KOPT-K1 (cell line): ENCODE measurements at regions not wholly inside any gene's neighbourhood (a gene's known extent, or its start where the extent isn't known, plus 50 kb on each side); places are given as distances from the start of the nearest gene placed in this dataset.

Experiments used
- H3K27ac ChIP-seq: fragments of 200-600 bp; sonication (generic); 2 replicates; pipeline ENCODE4 v1.5.1; 2016; ENCODE audit warnings: antibody characterized with exemption, mild to moderate bottlenecking, low read depth, low read length; ENCODE audit not compliant: poor library complexity, severe bottlenecking
- H3K36me3 ChIP-seq: fragments of 200-600 bp; sonication (generic); 2 replicates; pipeline ENCODE4 v1.5.1; 2017; ENCODE audit warnings: antibody characterized with exemption, mild to moderate bottlenecking, low read length, moderate library complexity; ENCODE audit not compliant: insufficient read depth
- H3K9me3 ChIP-seq: fragments of 200-600 bp; sonication (generic); 2 replicates; pipeline ENCODE4 v1.5.1; 2017; ENCODE audit warnings: antibody characterized with exemption, low read length, mild to moderate bottlenecking; ENCODE audit not compliant: insufficient read depth, poor library complexity, severe bottlenecking

DNA sequence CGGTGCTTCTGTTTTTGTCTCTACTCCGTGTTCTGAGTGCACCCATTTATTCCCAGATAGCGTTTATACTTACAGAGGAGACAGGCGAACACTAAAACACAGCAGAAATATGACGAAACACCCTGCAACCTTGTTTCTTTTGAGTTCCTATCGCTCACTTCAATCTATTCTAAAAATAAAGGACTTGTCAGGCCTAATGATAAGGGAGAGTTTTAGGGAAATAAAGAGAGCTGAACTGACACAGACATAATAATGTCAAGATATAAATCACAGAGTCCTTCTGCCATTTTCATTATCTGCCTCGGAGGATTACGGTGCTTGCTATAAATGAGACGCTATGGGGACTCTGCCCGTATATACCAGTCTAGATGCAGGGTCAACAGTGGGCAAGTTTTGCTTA, 659.7 kb upstream of the SALL3 start:
- Histone ChIP-seq H3K36me3 (no peaks in the 10 kb centered on the region), H3K9me3 (no peaks in the 10 kb centered on the region), H3K27ac (no peak overlapping the region)

DNA sequence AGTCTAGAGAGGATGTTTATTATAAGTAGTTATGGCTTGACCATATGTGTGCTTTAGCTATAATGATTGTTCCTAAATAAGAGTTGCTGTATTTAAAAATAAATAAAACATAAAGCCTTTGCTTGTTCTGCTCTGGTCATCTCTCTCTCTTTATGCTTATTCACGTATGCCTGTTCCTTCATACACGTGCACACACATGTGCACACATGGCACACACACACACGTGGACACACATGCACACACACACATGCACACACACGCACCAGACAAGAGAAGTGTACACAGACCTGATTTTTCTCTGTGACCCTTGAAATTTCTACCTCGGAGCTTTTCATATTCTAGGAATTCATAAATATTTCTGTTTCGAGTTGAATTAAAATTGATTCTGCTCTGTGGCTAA, 658.2 kb upstream of the SALL3 start:
- H3K36me3 ChIP-seq = no peaks in the 10 kb centered on the region
- H3K9me3 ChIP-seq = no peaks in the 10 kb centered on the region
- no peak overlapping the region for H3K27ac ChIP-seq

DNA sequence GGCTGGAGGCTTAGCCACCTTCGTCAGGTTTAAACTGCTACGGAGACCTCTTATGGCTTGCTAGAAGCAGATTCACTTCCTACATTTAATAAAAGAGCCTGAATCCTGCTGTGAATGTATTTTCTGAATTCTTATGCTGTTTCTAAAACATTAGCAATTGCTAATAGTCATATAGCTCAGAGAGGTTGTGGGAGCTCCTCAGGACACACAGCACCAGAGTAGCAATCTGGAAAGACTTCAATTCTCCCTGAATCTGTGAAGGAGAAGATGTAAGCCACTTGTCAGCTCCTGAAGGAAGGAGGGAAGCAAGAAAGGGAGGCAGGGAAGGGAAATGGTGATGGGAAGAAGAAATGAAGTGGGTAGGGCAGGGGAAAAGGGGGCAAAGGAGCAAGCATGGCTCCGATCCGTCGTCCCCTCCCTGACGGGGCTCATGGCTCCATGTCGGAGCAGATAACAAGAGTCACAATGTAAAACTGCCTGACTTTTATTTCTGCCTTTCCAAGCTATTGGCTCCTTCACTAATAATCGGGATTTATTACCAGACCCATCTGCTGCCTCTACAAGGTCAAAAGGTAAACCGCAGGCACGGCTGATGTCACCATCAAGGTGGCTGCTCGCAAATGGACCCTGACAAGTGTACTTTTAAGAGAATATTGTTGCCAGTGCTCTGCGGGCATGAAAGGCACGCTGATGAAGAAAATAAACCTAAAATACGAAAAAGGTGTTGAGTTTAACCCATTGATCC, 656.0 kb upstream of the SALL3 start:
- no peaks in the 10 kb centered on the region for H3K36me3 ChIP-seq
- no peaks in the 10 kb centered on the region for H3K9me3 ChIP-seq
- H3K27ac ChIP-seq = no peak overlapping the region

DNA sequence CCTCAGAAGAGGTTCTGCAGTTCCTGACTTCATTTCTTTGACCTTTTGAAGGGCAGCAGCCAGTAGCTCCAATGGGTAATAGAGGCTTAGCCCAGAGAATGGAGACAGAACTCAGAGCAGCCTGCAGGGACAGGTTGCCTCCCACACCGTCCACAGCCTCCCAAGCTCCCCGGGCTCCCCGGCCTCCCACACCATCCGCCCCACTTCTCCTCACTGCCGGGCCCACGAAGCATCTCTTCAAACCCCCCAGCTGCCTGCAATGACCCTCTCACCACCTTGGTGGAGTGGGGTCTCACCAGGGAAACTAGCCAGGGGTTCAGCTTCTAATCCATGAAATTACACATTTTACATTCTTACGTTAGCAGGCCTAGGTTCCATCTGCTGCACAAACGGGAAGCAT, 652.0 kb upstream of the SALL3 start:
- H3K27ac ChIP-seq = no peak overlapping the region
- no peaks in the 10 kb centered on the region for H3K36me3 ChIP-seq
- H3K9me3 ChIP-seq = no peaks in the 10 kb centered on the region

DNA sequence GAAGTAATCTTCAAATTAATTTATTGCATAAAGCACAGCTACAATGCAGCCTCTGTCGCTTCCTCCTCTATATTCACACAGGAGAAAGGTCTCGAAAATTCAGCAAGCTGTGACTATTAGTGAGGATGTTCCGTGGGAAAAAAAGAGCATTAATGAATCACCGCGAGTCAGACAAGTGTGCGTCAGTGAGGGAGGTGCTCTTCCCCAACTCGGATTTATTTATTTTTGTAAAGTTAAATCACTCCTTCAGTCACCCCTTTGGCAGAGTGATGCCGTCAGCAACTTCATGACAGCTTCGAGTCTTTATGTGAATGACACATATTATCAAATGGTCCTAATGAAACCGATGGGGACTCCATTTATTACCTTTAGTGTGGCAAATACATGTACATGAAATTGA, 648.9 kb upstream of the SALL3 start:
- Histone ChIP-seq H3K27ac (no peak overlapping the region), H3K9me3 (no peaks in the 10 kb centered on the region), H3K36me3 (no peaks in the 10 kb centered on the region)

DNA sequence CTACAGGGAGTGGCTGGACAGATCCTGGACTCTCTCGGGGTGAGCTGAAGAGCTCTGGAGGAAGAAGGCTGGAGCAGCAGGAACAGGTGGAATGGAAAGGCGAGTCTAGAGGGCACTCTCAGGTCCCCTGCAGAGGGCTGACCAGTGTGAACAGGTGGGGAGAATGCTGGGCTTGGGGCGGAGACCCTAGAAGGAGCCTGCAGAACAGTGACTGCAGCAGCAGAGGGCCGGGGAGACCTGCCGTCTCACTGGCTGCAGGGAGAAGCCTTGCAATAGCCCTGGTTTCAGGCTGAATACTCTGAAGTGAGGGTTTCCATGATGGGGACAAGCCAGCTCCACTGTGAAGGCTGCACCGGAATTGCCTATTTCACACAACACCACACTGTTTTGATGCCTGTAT, 626.7 kb upstream of the SALL3 start:
- Histone ChIP-seq H3K36me3 (no peaks in the 10 kb centered on the region), H3K9me3 (no peaks in the 10 kb centered on the region)

DNA sequence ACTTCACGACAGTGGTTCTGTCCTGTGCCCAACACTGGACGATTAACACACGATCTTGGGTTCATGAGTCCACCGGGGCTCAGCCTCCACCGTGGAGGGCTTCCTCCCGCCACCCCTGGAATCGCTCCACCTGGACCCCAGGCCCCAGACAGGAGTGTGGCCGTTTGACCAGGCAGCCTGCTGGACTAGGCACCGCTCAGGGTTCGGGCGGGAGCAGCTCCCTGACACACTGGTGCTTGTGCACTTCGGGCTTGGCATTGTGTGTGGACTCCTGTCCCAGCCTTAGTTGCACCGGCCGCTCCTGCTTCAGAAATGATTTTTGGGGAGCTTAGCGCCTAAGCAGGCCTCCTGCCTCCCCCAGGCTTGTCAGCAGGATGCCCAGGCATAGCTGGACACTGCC, 617.4 kb upstream of the SALL3 start:
- Histone ChIP-seq H3K36me3 (no peaks in the 10 kb centered on the region), H3K9me3 (no peaks in the 10 kb centered on the region), H3K27ac (no peak overlapping the region)

More for the DNA sequence above, 626.7 kb upstream of the SALL3 start:
- no peak overlapping the region for H3K27ac ChIP-seq

DNA sequence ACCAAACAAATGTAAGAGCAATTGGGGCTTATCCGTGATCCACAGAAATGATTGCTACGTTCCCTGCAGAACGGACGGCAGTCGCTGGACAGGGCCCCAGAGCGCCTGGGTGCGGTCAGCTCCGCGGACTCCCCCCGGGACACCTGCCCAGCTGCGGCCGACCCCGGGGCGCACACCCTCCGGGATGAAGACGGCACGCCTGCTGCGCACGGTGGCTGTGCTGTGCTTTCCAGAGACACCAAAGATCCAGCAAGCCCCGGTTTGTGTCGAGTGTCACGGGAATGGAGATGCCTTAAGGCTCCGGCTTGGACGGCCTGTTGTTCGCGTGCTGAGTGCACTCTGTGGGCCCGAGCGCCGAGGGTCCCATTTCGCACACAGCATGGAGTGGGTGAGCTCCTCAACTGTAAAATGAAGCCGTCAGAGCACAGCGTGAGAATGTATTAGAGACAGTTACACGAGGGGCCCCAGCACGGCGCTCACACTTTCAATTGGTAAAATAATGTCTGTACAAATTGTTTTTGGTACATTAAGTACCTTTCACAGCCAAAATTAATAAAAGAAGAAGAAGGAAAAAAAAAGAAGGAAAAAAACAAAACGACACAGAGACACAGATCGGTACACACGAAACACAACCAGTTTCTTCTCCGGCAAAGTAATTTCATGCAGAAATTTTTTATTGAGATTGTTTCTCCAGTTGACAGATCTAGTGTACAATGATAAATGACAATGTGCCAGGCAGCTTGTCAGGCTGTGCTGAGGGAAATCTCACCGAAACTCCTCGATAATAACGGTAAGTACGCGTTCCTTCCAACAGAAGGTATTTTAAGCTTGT, 615.8 kb upstream of the SALL3 start:
- Histone ChIP-seq H3K9me3 (no peaks in the 10 kb centered on the region), H3K36me3 (no peaks in the 10 kb centered on the region), H3K27ac (no peak overlapping the region)

DNA sequence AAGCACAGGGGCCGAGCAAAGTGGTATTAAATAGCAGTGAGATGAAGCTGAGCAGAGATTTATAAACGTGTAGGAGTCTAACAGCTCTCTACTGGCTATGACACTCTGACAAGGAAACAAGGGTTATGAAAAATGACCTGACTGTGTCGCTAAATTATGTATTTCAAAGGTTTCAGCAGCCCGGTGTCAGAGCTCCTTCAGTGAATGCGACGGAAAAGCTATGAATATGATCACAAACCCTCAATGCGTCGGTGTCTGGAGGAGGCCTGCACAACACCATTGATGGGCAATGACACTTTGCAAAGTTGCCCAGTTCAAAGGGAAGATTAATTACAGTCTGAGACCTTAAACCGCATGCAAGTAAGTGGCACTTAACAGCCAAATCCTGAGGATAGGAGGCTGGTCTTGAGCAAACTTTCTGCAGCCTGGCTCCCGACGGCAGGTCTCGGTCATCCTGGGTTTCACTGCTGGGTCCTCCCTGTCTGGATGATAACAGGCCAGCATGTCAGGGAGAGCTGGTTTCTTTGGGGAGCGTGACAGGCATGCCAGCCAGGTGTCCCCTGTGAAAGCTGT, 615.1 kb upstream of the SALL3 start:
- Histone ChIP-seq H3K36me3 (no peaks in the 10 kb centered on the region), H3K9me3 (peaks cover 4% of the 10 kb centered on the region), H3K27ac (no peak overlapping the region)

DNA sequence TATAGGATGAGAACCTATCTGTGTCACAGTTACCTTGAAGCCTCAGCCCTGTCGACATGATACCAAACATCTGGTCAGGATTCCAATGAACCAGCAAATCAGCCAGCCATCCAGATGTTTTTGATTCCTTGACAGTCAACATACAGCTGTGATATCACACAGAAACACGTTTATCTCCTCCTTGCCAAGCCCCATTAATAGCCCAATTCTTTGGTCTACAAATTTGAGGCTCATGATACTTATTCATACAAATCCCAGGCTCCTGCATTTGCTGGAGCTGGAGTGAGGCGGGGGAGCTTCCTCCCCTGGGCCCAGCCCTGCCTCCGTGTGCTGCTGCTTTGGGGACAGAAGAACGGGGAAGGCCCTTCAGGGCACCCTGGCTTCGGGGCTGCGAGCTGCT, 611.6 kb upstream of the SALL3 start:
- Histone ChIP-seq H3K9me3 (peaks cover 4% of the 10 kb centered on the region), H3K36me3 (no peaks in the 10 kb centered on the region), H3K27ac (no peak overlapping the region)

DNA sequence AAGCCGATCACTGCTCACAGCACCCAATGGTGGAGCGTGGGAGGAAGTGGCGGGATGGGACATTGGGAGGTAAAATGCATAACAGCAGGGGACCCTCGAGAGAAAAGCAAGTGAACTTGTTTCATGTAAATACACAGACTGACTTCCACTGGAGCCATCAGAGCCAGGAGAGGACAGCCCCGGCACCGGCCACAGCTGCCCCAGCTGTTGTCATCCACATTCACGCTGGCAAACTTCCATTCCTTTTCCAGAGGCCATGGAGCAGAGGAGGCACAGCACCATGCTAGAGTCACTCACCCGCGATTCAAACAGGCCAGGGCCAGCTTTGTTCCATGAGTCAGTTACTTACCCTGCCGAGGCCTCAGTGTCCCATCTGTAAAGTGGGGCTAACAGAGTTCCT, 610.9 kb upstream of the SALL3 start:
- Histone ChIP-seq H3K36me3 (no peaks in the 10 kb centered on the region), H3K27ac (no peak overlapping the region), H3K9me3 (peaks cover 4% of the 10 kb centered on the region)

DNA sequence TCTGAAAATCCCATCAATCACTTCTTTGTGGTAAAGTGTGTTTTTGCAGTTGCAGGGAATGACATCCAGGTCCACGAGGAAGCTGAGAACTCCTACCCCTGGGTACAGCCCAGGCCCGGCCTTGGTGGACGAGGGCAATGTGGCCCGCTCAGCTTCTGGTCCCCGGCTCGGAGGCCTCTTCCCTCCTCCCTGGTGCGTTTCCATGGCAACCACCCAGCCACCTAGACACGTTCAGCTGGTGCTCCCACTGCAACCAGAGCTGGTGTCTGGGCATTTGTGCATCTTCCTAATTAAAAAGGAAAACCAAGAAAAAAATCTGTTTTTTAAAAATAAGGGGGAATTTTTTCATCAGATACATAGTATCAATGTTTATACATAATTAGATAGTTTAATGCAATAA, 603.6 kb upstream of the SALL3 start:
- H3K27ac ChIP-seq = no peak overlapping the region
- H3K9me3 ChIP-seq = no peaks in the 10 kb centered on the region
- no peaks in the 10 kb centered on the region for H3K36me3 ChIP-seq

DNA sequence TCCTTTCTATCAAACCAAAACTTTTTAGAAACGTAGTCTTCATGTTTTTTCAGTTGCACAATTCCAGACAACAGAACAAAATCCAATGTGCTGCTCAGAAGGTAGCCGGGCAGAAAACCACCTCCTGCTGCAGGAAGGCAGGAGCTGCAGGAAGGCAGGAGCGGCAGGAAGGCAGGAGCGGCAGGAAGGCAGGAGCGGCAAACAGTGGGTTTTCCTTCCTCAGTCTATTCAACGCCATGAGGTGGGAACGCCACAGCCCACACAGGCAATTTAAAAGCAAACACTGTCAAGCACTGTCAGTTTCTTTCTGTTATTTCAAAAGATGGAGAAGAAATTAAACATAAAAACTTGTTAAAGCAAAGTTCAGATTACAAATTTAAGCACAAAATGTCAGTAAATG, 601.2 kb upstream of the SALL3 start:
- H3K9me3 ChIP-seq = no peaks in the 10 kb centered on the region
- H3K27ac ChIP-seq = no peak overlapping the region
- H3K36me3 ChIP-seq = no peaks in the 10 kb centered on the region

DNA sequence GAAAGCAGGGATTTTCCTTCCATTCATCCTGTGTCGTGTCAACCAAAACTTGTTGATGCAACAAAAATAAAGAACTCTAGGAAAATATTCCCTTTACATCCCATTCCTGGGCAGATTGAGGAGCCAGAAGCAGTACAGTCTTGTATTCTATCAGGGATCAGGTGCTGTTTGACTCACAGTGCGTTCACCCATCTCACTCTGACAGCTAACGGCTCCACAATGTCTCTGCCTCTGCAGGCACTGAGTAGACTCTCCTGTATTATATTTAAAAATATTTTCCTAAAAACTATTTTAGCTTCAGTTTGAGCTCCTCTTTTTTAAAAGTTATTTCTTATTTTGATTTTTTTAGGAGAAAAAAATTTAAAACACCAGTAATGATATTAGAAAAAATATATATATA, 600.6 kb upstream of the SALL3 start:
- Histone ChIP-seq H3K9me3 (no peaks in the 10 kb centered on the region), H3K27ac (no peak overlapping the region), H3K36me3 (no peaks in the 10 kb centered on the region)

DNA sequence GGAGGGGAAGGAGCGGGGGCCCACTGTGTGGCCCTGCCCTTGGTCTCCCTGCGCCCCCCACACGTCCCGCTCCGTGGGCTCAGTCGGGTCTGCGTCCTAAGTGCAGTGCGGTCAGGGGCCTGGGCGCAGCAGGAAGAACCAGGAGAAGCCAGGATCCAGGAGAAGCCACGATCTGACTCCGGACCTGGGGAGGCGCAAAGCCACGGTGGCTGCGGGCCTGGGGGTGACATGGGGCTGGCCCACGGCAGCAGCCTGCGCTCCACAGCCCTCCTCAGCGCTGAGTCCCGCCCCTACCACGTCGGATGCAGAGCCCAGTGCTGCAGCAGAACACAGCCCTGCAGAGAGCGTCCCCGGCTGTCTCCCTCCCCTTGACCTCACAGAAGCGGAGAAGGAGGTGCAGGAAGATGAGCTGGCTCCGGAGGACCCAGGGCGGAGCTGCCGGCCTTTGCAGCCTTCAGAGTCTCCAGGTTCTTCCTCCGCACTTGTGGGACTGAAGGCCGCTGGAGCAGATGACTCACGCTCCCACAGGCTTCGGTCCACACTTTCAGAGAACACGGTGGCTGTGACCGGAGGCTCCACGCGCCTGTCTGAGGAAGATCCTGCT, 589.2 kb upstream of the SALL3 start:
- H3K9me3 ChIP-seq = no peaks in the 10 kb centered on the region

More for the DNA sequence above, 589.2 kb upstream of the SALL3 start:
- no peak overlapping the region for H3K27ac ChIP-seq
- H3K36me3 ChIP-seq = no peaks in the 10 kb centered on the region
